CD4-positive, alpha-beta T cell treated with Interleukin-15 for 4 hours (primary cell): ENCODE measurements at regions not wholly inside any gene's neighbourhood (a gene's known extent, or its start where the extent isn't known, plus 50 kb on each side); places are given as distances from the start of the nearest gene placed in this dataset.
"Not testable (repeated sequence)": the region's sequence is repeated elsewhere in the genome, so short reads cannot be mapped to it uniquely, and the experiment has no call there.

Experiments used
- DNase-seq: peaks from one replicate; pipeline ENCODE4 v3.0.0-alpha.2; 2020; ENCODE audit warnings: low spot score

DNA sequence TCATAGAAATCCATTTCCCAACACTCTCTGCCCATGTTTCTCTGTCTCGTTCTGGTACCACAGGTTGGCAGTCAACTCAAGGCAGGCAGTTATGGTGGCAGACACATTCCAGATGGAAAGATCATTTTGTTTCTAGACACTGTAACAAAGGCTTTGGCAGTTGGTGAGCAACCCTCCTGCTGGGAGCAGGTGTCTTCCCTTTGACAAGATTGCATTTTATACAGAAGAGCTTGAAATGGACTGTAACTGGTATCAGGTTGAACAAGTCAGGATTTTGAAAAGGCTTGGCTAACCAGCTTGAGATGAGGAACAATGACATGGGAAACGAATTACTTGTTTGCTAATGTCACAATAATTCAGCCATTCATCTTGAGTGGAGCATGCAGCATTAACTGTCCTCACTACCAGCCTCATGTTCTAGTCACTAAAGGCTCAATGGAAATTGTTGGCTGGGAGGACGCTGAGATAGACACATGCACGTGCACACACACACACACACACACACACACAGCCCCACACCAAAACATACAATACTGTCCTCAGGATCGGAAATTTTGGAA, 170.0 kb downstream of the SEMA6D start:
- no peak for DNase-seq

DNA sequence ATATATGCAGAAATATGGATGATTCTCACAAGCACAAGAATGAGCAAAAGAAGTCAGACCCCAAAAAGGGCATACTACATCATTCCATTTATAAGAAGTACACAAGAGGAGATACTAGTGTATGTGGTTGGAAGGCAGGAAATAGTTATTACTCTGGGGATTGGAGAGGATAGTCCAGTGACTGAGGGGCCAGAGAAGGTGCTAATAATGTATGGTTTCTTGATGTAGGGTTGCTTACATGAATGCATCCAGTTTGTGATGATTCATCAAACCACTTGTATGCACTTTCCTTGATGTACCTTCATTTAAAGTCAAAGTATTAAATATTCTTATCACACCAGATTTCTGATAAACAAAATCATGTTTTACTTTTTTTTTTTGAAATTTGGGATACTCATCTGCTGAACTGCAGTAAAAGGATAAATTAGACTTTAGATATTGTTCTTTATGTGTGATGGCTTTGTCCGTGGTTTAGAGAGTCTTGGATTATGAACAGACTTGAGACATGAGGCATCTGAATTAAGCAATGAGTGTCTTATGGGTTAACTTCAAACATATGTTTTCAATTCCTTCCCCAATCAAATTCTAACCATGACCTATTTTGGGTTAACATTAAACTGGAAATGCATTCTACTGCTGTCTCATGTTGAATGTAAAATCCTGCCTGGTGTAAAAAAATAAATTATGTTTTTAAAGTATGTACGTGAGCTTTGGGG, 171.2 kb downstream of the SEMA6D start:
- DNase-seq = no peak

DNA sequence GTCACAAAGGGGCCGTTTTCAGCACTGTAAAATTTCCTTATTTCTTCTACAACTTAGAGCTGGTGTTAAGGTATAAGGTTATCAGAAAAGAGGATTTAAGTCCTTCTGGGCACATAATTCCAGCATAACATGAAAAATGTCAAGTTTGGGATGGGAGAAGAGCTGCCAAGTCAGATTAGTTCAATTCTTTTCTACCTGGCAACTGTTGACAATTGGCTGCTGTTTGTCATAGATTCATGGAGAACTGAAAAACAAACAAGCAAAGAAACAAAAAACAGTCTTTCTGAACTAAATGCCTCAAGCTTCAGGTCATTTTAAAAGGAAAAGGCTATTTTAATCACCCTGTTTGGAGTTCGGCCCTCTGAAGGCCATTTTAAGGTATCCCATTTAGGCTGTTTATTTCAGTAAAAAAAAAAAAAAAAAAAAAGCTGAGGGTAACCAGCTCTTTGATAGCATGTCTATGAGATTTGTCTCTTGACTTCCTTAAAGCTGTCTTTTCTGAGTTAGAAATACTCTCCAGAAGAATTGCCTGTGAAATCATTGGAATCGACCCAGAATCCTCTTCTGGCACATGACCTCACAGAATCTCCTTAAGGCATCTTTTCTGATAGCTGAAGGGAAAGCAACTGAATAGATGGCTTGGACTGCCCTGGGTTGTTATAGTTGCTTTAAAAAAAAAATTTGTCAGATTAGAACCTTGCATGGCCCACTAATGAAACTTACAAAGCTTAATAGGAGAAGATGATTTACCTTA, 173.3 kb downstream of the SEMA6D start:
- DNase-seq = no peak

DNA sequence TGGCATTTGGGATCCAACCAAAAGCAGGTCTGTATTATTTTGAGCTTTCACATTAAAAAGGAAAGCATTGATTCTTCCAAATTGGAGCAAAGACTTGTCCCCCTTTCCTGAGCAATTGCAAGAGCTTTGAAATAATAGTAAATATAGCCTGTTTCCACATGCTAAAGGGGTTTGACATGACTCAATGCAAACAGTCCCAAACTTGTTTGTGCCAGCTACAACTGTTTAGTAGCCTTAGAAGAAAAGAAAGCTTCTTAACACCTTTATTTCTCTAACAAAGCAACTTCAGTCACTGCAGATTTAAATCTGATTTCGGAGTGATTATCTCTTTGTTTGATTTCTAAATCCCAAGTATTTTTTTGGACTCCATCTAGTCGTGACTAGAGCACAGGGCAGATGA, 180.2 kb downstream of the SEMA6D start:
- DNase-seq = no peak

DNA sequence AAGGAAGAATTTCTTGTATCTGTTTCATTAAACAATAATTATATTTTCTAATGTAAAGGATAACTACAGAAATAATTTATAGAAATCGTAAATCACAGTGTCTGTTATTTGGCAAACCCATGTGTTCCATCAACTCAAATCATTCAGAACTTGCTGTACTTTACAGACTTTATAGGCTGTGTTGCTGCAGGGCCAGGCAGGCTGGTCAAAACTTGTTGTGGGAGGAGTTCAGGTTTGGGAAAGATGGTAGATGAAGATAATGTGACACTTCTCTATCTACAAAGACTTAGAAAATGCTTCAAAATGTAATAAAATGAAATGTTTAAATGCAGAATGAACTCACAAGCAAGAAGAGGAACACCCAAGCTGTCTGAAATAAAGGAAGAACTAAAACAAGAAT, 183.4 kb downstream of the SEMA6D start:
- no peak for DNase-seq

DNA sequence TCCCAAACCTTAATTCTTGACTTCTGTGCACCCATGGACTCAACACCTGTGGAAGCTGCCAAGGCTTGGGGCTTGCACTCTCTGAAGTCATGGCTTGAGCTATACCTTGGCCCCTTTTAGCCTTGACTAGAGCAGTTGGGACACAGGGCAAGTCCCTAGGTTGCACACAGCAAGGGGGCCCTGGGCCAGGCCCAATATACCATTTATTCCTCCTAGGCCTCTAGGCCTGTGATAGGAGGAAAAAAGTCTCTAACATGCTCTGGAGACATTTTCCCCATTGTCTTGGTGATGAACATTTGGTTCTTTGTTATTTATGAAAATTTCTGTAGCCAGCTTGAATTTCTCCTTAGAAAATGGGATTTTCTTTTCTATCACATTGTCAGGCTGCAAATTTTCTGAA, 186.1 kb downstream of the SEMA6D start:
- no peak for DNase-seq

DNA sequence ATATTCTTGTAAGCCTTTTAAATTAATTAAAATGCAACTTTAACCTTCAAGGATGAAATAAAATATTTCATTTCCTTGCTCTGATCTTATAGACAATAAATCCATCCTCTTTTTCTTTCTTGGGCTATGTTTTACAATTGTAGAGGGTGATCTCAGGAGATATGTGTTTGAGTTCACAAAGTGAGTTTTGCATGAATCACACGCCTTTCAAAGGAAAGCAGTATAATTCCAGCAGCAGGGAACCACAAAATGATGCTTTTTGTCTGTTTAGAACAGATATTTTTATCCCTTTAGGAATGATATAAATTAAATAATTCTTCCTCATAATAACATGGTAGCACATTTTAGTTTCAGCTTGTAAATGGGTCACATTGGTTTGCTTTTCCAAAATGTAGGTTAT, 191.2 kb downstream of the SEMA6D start:
- DNase-seq = no peak

DNA sequence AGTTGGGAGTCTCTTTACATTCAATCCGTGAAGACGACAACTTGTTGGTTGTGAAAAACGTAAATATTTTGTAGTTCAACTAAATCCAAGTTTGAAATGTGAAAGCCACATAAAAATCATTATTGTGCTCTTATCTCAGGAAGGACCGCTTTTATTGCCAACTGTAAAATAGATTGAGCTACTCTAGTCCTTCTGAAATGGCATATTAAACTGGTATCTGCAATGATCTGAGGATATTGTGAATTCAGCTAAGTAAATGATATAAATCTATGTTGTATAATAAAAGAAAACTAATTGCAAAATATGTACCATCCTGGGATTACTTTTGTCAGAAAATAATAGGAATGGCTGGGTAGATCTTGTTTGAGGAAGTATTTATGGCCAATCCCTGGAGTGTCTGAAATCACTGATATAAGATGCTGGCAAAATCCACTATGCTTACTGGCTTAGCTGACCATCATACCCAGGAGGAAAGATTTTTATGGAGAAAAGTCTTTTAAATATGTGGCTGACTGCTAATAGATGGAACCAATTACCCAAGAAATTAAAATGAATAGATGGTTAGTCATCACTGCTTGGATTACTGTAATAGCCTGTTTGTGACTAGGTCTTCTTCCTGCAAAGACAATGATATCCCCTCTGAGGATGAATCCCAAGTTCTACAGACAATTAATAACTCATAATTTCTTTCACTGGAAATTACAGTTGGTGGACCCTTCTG, 191.8 kb downstream of the SEMA6D start:
- no peak for DNase-seq

DNA sequence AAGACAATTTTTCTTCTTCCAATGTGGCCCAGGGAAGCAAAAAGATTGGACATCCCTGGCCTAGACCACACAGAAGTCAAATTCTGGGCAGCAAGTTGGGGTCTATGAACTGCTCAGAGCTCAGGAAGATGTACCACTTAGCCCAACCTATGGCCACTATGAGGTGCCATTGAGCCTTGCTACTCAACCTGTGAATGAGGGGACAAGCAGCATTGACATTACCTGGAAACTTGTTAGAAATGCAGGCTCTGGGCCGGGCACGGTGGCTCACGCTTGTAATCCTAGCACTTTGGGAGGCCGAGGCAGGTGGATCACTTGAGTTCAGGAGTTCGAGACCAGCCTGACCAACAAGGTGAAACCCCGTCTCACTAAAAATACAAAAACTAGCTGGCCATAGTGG, 195.6 kb downstream of the SEMA6D start:
- DNase-seq = not testable (repeated sequence)

DNA sequence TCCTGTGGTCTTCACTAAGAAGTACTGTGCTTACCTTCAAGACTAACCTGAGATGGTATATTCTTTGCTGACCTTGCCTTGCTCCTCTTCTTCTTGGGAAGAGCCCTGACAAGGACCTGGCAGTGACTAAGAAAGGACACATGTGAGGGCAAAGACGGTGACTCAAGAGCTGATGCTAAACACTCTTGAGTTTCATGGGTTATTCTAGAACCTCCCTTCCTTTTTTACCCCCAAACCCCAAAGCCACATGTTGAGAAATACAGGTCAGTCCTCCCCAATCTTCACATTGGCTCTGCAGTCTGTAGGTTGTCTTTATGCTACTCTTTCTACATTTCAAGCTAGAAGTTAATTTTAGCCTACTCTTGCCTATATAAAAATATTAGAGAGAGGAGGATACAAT, 200.6 kb downstream of the SEMA6D start:
- DNase-seq = no peak

DNA sequence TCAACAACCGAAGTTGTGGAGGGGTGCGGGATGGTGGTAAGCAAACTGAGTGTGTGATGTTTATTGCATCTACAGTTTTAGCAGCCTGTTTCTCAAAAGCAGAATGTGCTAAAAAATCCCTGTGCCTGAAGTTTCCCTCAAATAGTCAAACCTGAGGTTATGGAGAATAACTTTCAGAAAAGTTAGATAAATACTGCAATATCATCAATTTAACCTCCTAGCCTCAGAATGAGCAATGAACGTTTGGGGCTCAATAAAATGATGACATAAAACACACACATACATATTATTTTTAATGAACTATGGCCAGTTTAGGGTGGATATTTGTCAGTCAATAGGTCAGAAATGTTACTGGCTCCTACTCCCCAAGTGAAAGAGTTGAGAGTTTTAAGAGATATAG, 201.6 kb downstream of the SEMA6D start:
- no peak for DNase-seq

DNA sequence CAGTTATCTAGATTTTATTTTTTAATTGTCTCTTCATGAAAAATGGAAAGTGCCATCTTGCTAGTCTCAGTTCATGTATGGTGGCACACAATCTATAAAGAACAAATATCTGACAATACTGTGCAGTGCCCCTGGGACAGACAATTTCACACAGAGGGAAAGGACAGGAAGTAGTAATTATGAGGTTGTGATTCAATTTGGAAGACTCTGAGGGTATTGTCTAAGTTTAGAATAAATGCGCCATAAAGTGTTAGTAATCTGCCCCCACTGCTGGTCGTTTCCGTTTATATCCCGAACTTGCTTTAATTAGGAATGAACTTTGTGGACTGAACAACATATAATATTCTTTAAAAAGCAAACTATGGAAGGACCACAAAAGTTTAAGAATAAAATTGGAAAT, 196.4 kb upstream of the SLC24A5 start:
- DNase-seq = no peak

DNA sequence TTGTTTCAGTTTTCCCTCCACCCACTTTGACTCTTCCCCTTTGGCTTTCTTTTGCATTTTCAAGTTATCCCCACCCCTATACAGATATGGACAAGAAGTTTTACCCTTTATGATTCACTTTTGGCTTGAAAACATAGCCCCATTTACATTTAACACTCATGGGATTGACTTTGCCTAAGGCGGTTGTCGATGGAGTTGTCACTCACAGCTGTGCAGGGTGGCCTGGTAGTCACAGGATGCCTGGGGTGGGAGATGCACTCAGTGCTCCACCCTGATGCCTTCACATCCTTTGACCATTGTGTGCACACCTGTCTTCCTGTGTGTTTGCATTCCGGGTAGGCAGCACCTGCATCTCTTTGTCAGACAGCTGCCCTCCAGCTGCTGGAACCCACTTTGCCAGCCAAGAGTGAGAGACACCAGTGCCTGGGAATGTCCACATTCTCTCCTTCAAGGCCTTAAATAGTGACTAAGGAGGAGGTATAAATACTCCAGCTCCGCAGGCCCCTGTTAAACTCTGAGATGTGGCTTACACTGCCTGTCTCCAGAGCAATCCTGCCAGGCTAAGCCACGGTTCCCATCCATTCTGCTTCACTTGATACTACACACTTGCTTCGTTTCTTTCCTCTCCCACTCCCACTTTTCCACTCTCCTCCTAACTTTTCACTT, 191.5 kb upstream of the SLC24A5 start:
- no peak for DNase-seq

DNA sequence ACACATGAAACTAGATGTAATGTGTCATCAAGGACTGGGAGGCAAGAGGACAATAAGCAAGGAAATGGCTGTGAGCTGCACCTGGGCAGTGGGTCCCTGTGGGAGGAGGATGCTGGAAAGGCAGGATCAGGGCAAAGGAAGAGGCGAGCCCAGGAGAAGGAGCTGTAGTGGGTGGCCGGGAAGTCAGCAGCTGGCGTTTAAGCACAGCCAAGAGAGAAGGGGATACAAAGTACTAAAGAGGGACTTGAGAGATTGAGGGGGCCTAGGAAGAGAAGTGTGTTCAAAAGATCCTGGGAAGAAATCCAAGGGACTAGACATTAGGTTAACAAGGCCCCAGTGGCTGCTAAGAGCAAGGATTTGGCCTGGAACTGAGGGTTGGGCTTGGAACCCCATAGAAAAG, 188.5 kb upstream of the SLC24A5 start:
- DNase-seq = no peak

DNA sequence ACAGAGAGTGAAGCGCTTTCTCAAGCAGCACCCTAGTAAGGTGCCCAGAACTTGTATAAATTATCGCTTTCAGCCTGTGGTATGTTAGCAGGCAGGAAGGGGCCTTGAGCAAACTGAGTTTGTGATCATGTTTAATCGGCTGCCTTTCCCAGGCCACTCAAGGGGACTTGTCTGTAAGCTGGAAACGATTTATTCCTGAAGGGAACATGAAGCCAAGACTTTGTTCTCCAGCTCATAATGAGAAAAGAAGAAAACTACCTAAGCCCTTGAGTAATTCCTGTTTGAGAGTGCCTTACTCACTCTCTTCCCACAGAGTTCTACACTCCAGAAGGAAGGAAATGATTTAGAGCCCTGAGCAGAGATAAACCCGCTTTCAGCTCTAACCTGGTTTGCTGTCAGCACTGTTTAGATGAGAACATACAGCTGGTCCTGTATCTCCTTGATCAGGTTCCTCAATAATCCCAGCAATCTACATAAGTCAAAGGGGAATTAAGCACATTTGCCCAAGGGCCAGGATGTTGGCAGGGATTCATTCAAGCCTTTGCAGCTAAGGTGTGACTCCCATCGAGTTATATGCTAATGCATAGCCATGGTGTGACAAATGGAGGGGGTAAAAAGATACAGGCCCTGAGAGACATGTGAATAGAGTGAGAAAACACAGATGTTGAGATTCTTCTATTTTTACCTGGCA, 187.7 kb upstream of the SLC24A5 start:
- DNase-seq = no peak

DNA sequence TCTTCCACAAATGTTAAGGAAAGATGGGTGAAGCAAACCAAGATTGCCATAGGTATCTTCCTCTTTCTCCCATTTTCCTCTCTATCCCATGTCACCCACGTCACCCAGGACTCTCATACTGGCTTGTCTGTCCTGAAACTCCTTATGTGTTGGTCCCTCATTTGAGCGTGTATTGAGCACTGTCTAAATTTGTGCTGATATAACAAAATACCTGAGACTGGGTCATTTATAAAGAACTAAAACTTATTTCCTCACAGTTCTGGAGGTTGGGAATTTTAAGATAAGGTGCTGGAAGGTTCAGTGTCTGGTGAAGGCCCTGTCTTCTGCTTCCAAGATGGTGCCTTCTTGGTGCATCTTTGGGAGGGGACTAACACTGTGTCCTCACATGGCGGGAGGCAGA, 186.9 kb upstream of the SLC24A5 start:
- no peak for DNase-seq

DNA sequence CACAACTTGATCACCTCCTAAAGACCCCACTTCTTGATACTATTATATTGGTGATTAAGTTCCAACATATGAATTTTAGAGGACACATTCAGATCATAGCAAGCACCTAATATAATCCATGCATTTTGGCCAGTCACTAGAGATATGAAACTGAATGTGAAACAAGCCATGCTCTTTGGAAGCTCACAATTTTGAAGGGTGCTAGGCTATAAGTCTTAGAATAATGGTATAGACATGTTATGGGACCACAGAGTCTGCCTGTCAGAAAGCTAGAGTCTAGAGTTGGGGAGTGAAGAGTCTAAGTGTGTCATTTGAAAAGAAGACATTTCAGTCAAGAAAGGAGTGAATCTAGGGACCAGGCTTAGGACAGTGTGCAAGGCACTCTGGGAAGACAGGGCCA, 186.4 kb upstream of the SLC24A5 start:
- no peak for DNase-seq

DNA sequence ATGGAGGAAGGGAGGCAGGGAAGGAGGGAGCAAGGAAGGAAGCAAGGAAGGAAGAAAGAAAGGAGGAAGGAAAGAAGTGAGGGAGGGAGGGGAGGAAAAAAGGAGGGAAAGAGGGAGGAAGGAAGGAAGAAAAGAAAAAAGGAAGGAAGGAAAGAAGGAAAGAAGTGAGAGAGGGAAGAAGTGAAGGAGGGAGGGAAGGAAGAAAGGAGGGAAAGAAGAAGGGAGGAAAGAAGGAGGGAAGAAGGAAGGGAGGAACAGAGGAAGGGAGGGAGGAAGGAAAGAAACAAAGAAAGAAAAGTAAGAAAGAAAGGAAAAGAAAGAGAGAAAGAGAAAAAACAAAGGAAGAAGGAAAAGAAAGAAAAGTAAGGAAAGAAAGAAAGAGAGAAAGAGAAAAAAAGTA, 183.0 kb upstream of the SLC24A5 start:
- DNase-seq = no peak

DNA sequence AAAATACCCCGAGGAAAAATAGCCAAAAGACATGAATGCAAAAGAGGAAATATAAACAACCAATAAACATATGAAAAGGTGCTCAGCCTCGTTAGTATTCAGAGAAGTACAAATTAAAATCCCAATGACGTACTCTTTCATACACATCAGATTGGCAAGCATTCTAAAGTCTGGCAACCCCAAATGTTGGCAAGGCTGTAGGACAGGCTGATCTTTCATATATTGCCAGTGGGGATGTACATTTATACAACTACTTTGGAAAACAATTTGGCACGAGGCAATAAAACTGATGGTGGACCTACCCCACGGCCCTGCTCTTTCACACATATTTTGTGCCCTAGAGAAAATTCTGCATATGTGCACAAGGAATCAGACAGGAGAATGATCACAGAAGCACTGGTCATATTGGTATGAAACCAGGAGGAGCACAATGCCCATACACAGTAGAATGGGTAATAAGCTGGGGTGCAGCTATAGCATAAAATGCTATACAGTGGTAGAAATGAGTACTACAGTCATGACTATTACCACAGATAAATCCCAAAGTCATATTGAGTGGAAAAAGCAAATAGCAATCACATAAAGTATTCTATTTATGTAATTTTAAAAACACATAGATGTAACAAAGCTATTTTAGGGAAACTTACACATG, 176.0 kb upstream of the SLC24A5 start:
- DNase-seq = no peak

DNA sequence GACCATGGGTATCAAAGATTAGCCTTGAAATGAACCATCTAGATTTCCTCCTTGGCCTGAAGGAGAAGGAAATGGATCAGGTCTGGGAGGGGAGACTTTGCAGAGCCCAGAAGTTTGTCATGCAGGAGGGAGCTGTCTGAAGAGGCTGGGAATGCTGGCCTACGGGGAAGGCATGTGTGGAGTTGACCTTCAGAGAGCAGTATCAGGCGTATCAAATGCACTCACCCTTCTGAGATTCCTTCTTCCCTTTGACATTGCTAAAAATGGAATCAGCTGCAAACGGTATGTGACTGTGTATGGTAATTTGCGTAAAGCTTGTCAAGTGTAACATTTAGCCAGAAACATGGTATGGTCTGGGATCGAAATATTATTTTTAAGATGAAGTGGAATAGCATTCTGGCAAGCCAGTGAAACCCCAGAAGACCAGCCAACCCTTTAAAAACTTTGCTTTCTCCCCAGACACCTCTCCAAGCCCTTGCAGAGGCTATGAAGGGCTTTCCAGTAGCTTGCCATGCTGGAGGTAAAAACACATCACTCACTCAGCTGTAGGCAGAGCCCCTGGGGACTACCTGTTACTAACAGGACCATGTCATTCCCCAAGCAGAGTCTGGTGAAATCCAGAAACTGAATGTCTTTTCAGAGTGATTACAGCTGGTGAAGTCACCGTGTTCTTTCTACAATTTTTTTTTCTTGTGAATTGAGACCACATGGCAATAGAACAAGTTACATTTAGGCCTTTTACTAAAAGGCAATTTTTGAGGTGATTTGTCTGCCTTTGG, 174.7 kb upstream of the SLC24A5 start:
- no peak for DNase-seq
